ENCODE measurements at regions not wholly inside any gene's neighbourhood (a gene's known extent, or its start where the extent isn't known, plus 50 kb on each side); places are given as distances from the start of the nearest gene placed in this dataset.
A peak's percentile ranks its signal among the peaks of the same experiment; 100 is the strongest.

DNA sequence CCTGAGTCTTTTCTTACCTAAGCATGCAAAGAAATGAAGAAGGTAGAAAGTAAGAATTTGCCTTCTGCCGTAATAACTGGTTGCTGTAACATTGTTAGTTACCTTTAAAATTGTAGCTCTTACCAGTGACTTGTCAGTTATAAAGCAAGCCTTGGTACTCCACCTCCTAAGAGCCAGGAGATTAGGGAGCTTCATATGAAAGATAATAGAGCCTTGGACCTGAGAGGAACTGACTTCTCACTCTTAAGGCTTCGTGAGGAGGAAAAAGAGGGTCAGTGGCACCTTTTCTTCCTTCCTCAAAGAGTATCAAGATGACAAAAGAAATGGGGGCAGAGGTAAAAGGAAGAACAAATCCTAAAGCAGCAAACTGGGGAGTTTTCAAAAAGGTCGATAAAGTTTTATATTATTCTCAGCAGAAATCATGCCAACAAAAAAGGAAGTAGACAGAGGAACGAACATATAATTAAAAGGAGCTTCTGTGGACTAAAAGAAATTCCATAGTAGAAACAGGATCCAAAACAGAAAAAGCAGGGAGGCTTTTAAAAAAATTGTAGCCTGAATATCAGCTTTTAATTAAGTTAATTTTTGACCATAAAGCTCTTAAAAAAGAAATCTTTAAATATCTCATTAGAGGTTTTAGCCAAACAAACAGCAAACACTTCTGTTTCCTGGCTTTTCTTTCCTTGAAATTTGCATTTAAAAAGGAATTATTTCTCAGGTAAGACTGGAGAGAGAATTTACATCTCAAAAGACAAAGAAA is 847.1 kb upstream of the ALCAM start:
- TF ChIP-seq, protein P1, sequence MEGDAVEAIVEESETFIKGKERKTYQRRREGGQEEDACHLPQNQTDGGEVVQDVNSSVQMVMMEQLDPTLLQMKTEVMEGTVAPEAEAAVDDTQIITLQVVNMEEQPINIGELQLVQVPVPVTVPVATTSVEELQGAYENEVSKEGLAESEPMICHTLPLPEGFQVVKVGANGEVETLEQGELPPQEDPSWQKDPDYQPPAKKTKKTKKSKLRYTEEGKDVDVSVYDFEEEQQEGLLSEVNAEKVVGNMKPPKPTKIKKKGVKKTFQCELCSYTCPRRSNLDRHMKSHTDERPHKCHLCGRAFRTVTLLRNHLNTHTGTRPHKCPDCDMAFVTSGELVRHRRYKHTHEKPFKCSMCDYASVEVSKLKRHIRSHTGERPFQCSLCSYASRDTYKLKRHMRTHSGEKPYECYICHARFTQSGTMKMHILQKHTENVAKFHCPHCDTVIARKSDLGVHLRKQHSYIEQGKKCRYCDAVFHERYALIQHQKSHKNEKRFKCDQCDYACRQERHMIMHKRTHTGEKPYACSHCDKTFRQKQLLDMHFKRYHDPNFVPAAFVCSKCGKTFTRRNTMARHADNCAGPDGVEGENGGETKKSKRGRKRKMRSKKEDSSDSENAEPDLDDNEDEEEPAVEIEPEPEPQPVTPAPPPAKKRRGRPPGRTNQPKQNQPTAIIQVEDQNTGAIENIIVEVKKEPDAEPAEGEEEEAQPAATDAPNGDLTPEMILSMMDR (IDR thresholded peaks at IDR 0.05; ENCODE audit: insufficient read depth, low read length) = no peak
- no peak for DNase-seq (ENCODE audit: low read depth)
- H3K4me3 ChIP-seq (ENCODE audit: low read depth, low read length) = no peak overlapping the region

GRCh38 chr3:104520228-104520655 is 846.5 kb upstream of the ALCAM start:
- TF ChIP-seq, protein P1 (IDR thresholded peaks at IDR 0.05; ENCODE audit: insufficient read depth, low read length) = no peak
- peak; percentile 43 for DNase-seq (ENCODE audit: low read depth)
- H3K4me3 ChIP-seq (ENCODE audit: low read depth, low read length) = no peak overlapping the region

DNA sequence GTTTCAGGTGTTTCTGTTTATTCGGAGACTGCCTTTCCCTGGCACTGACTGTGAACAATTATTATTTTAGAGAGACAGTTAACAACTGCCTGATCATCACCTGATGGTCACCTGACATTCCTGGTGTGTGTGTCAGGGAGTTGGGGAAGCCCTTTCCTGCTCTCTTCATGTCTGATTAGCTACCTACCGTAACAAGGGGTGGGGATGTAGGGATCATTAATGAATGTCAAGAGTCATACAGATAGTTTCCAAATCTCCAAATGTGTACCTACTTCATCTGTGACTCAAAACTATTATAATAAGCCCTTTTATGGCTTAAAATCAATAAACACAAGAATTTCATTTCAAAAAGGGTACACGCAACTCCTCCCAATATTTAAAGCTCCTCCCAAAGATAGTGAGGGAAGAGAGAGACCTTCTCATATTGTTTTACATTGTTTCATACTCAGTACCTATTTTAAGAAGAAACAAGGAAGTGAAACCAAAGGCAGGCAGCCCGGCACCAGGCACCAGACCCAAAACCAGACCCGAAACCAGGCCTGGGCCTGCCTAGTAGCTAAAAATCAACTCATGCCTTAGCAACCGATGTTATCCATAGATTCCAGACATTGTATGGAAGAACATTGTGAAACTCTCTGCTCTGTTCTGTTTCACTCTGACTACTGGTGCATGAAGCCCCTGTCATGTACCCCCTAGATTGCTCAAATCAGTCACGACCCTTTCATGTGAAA is 844.9 kb upstream of the ALCAM start:
- TF ChIP-seq, protein P1 (IDR thresholded peaks at IDR 0.05; ENCODE audit: insufficient read depth, low read length) = no peak

DNA sequence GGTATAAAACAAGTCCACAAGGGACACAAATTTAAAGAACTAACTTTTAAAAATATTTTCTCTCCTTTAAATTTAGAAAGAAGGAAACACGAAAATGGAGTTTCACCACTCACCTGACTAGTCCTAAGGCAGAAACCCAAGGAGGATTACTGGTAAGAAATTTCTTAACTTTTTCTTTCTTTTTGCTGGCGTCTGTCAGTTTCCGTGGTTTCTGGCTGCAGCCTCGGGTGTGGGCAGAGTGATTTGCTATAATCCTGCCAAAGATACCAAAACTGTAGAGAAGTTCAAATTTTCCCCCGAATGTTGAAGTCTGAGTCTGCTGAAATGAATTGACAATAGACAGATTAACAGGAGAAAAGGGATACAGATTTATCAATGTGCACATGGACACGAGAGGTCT is 843.6 kb upstream of the ALCAM start:
- DNase-seq (ENCODE audit: low read depth) = no peak

More for the DNA sequence above, 844.9 kb upstream of the ALCAM start:
- no peak for DNase-seq (ENCODE audit: low read depth)
- H3K4me3 ChIP-seq (ENCODE audit: low read depth, low read length) = no peak overlapping the region

GRCh38 chr3:104526901-104527401 is 839.8 kb upstream of the ALCAM start:
- no peak for DNase-seq (ENCODE audit: low read depth)
- no peak overlapping the region for H3K4me3 ChIP-seq (ENCODE audit: low read depth, low read length)
- TF ChIP-seq, protein P1 (IDR thresholded peaks at IDR 0.05; ENCODE audit: insufficient read depth, low read length) = no peak

More for the DNA sequence above, 843.6 kb upstream of the ALCAM start:
- H3K4me3 ChIP-seq (ENCODE audit: low read depth, low read length) = no peak overlapping the region
- TF ChIP-seq, protein P1 (IDR thresholded peaks at IDR 0.05; ENCODE audit: insufficient read depth, low read length) = no peak

- TF ChIP-seq, protein P1 (IDR thresholded peaks at IDR 0.05; ENCODE audit: insufficient read depth, low read length) = no peak
- no peak for DNase-seq (ENCODE audit: low read depth)
- H3K4me3 ChIP-seq (ENCODE audit: low read depth, low read length) = no peak overlapping the region
Measured at GRCh38 chr3:104530934-104531333, 835.8 kb upstream of the ALCAM start.

Data from fibroblast of the aortic adventitia (primary cell).